T-cell (primary cell): ENCODE measurements at regions not wholly inside any gene's neighbourhood (a gene's known extent, or its start where the extent isn't known, plus 50 kb on each side); places are given as distances from the start of the nearest gene placed in this dataset.
A peak's percentile ranks its signal among the peaks of the same experiment; 100 is the strongest.

Source experiments
- ATAC-seq, 4 experiments: fragments of 200-7000 bp in 3 of 4; fragments of 150-1000 bp in 1 of 4; cut with Tn5 transposase; replicated peaks in 1 of 4; 1 replicate in 3 of 4; 2 replicates in 1 of 4; pipeline ENCODE4 v1.10.0; 2021; ENCODE audit warnings: moderate library complexity in 3 of 4, mild to moderate bottlenecking in 2 of 4, moderate number of reproducible peaks in 1 of 4
- CTCF ChIA-PET, 2 donors: fragments of 300-600 bp; sonication (Branson Sonifier 250); formaldehyde crosslinking; loops; one replicate each; lab custom pipeline; 2022; ENCODE audit warnings: antibody characterized with exemption in 2 of 2; lab: Charles Lee
- POLR2A ChIA-PET, 2 donors: fragments of 300-600 bp; sonication (Branson Sonifier 250); formaldehyde crosslinking; loops; one replicate each; lab custom pipeline; 2022; ENCODE audit warnings: antibody characterized with exemption in 2 of 2; lab: Charles Lee
- DNase-seq, 35 experiments: peaks; one replicate each; pipeline versions ENCODE4 v3.0.0 to v3.0.0-alpha.2; 2013 to 2023
- H3K27ac ChIP-seq: one replicate; pipeline ENCODE4 v1.5.1; 2013; ENCODE audit warnings: low read length
- H3K27me3 ChIP-seq, 2 experiments: replicated peaks in 1 of 2; 1 replicate in 1 of 2; 2 replicates in 1 of 2; pipeline versions ENCODE4 v1.6.1 to v1.7.0; 2013; ENCODE audit warnings: low read length in 1 of 2, mixed read lengths in 1 of 2; ENCODE audit not compliant: control insufficient read depth in 2 of 2, insufficient read depth in 2 of 2; ENCODE audit errors: extremely low read depth in 1 of 2
- H3K36me3 ChIP-seq, 2 donors: 1 replicate in 1 of 2; 2 replicates in 1 of 2; pipeline versions ENCODE4 v1.6.1 to v1.7.0; 2013; ENCODE audit warnings: low read length in 1 of 2; ENCODE audit not compliant: control insufficient read depth in 2 of 2, insufficient read depth in 1 of 2; ENCODE audit errors: extremely low read depth in 1 of 2
- H3K4me1 ChIP-seq, 2 experiments: 1 replicate in 1 of 2; 2 replicates in 1 of 2; pipeline versions ENCODE4 v1.6.1 to v1.7.0; 2013; ENCODE audit warnings: low read length in 2 of 2, mixed read lengths in 1 of 2; ENCODE audit not compliant: insufficient read depth in 2 of 2, control insufficient read depth in 1 of 2; ENCODE audit errors: extremely low read depth in 1 of 2
- H3K4me3 ChIP-seq, 2 donors: 1 replicate in 1 of 2; 2 replicates in 1 of 2; pipeline versions ENCODE4 v1.5.1 to v1.7.0; 2013; ENCODE audit warnings: mild to moderate bottlenecking in 2 of 2, low read length in 1 of 2, moderate library complexity in 1 of 2; ENCODE audit not compliant: control insufficient read depth in 1 of 2; ENCODE audit errors: extremely low read depth in 1 of 2
- H3K9me3 ChIP-seq: 2 replicates; pipeline ENCODE4 v1.7.0; 2013
- H3K27ac Mint-ChIP-seq, 2 donors: one replicate each; pipeline ENCODE4 v1.8.0; 2020 to 2021; ENCODE audit warnings: mild to moderate bottlenecking in 2 of 2, mixed read lengths in 2 of 2
- H3K27me3 Mint-ChIP-seq, 2 donors: one replicate each; pipeline ENCODE4 v1.8.0; 2021 to 2022; ENCODE audit warnings: mixed read lengths in 2 of 2
- H3K36me3 Mint-ChIP-seq: one replicate; pipeline ENCODE4 v1.8.0; 2021; ENCODE audit warnings: mixed read lengths
- H3K4me1 Mint-ChIP-seq, 3 donors: one replicate each; pipeline ENCODE4 v1.8.0; 2020 to 2022; ENCODE audit warnings: mixed read lengths in 3 of 3, mild to moderate bottlenecking in 1 of 3
- H3K4me3 Mint-ChIP-seq, 3 donors: one replicate each; pipeline ENCODE4 v1.8.0; 2020 to 2022; ENCODE audit warnings: mild to moderate bottlenecking in 3 of 3, mixed read lengths in 3 of 3, moderate library complexity in 3 of 3
- H3K9me3 Mint-ChIP-seq, 3 donors: one replicate each; pipeline ENCODE4 v1.8.0; 2020 to 2022; ENCODE audit warnings: mixed read lengths in 3 of 3
- WGBS: methylation state at CpG from one replicate; pipeline ENCODE4 v1.1.5; 2013; ENCODE audit warnings: missing lambda C conversion rate; ENCODE audit not compliant: insufficient coverage; 5-methylcytosine and 5-hydroxymethylcytosine counted together

- ATAC-seq (no peak), DNase-seq (no peak)
- 83% methylated on average over 1 of the region's 3 CpGs for WGBS
- H3K4me1 ChIP-seq: peaks cover 3 to 12% of the 10 kb centered on the region in 2 experiments
- peaks cover 18 to 23% (median 22%) of the 10 kb centered on the region in 3 donors for H3K4me1 Mint-ChIP-seq
- no peaks in the 10 kb centered on the region for H3K27me3 ChIP-seq
- no peaks in the 10 kb centered on the region for H3K36me3 ChIP-seq
- H3K27me3 Mint-ChIP-seq: no peaks in the 10 kb centered on the region
- CTCF ChIA-PET: no interaction called here
- no peak overlapping the region for H3K4me3 Mint-ChIP-seq
- H3K27ac ChIP-seq: no peak overlapping the region
- no peaks in the 10 kb centered on the region for H3K9me3 Mint-ChIP-seq
- no peak overlapping the region for H3K27ac Mint-ChIP-seq
- no peaks in the 10 kb centered on the region for H3K36me3 Mint-ChIP-seq
- H3K4me3 ChIP-seq: no peak overlapping the region
- POLR2A ChIA-PET: interaction anchor here in 1 of 2 donors (0.7 kb wide), 1 partner anchor 168 kb away, joined by 3 read pairs; no protein-coding TSS in a partner anchor
- no peaks in the 10 kb centered on the region for H3K9me3 ChIP-seq
These were observed 170.0 kb downstream of the PTEN start for GRCh38 chr10:88033385-88033784.

DNA sequence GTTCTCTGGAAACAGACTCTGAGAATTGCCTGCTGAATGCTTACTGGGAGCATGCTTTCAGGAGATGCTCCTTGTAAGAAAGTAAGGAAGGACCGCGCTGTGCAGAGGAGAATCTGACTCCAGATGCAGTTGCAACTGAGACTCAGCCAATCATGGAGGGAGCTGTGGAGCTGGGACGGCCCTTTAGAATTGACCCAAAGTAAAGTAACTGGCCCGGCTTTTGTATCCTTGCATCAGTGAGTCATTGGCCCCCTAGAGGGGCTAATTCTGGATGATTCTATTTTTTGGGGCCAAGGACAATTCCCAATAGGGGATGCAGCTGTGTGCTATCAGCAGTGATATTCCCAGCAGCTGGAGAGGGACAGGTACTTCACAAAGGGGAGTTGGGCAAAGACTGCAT lies 170.4 kb downstream of the PTEN start:
- POLR2A ChIA-PET: no interaction called here

DNA sequence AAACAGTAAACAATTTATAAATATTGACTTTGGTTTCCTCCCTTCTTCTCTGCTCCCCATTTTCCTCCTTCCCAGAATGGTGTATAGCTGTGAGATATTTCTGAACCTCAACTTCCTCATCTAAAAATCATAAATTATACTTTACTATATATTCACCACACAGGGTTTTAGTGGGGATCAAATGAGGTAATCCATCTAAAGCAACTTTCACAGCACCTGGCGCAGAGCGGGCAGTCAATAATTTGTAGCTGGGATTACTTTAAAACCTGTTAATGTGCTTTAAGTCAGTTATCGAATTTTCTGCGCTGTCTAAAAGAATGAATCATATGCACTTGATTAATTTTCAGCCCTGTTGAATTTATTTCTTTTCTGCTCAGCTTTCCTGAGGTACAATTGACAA lies 172.7 kb downstream of the PTEN start:
- Histone ChIP-seq H3K4me1 (peaks cover 3% of the 10 kb centered on the region in 2 experiments), H3K9me3 (no peaks in the 10 kb centered on the region), H3K27ac (no peak overlapping the region), H3K4me3 (no peak overlapping the region), H3K27me3 (no peaks in the 10 kb centered on the region), H3K36me3 (no peaks in the 10 kb centered on the region)
- Mint-ChIP-seq H3K27me3 (no peaks in the 10 kb centered on the region), H3K4me3 (no peak overlapping the region), H3K9me3 (no peaks in the 10 kb centered on the region), H3K36me3 (no peaks in the 10 kb centered on the region), H3K27ac (no peak overlapping the region), H3K4me1 (peaks cover 13 to 22% (median 14%) of the 10 kb centered on the region in 3 donors)
- WGBS: 70% methylated on average over 2 of the region's 4 CpGs
- ChIA-PET CTCF (no interaction called here), POLR2A (no interaction called here)
- DNase-seq (no peak), ATAC-seq (no peak)

More for the DNA sequence above, 170.4 kb downstream of the PTEN start:
- Histone ChIP-seq H3K27me3 (no peaks in the 10 kb centered on the region), H3K9me3 (no peaks in the 10 kb centered on the region), H3K4me1 (peaks cover 3 to 9% of the 10 kb centered on the region in 2 experiments), H3K36me3 (no peaks in the 10 kb centered on the region), H3K4me3 (no peak overlapping the region), H3K27ac (no peak overlapping the region)
- H3K27me3 Mint-ChIP-seq: no peaks in the 10 kb centered on the region
- DNase-seq: no peak
- no peaks in the 10 kb centered on the region for H3K36me3 Mint-ChIP-seq
- CTCF ChIA-PET: no interaction called here
- WGBS: 94% methylated on average over 4 of the region's 4 CpGs
- H3K27ac Mint-ChIP-seq: no peak overlapping the region
- ATAC-seq: no peak
- H3K9me3 Mint-ChIP-seq: no peaks in the 10 kb centered on the region
- H3K4me3 Mint-ChIP-seq: no peak overlapping the region
- peaks cover 15 to 23% (median 20%) of the 10 kb centered on the region in 3 donors for H3K4me1 Mint-ChIP-seq

- ChIA-PET CTCF (no interaction called here), POLR2A (no interaction called here)
- Mint-ChIP-seq H3K36me3 (no peaks in the 10 kb centered on the region), H3K4me1 (peaks cover 13 to 22% (median 14%) of the 10 kb centered on the region in 3 donors), H3K9me3 (no peaks in the 10 kb centered on the region), H3K27me3 (no peaks in the 10 kb centered on the region), H3K27ac (peak overlapping the region; percentile 24 to 75), H3K4me3 (no peak overlapping the region)
- H3K27ac ChIP-seq: no peak overlapping the region
- DNase-seq (peak in 1 of 35 experiments; percentile 15), ATAC-seq (peak in 2 of 4 experiments; percentile 54 to 57)
- H3K4me3 ChIP-seq: no peak overlapping the region
- H3K4me1 ChIP-seq: peaks cover 3% of the 10 kb centered on the region in 2 experiments
- 14% methylated on average over 1 of the region's 2 CpGs for WGBS
- no peaks in the 10 kb centered on the region for H3K9me3 ChIP-seq
- H3K36me3 ChIP-seq: no peaks in the 10 kb centered on the region
- H3K27me3 ChIP-seq: no peaks in the 10 kb centered on the region
These were observed 174.2 kb downstream of the PTEN start for GRCh38 chr10:88037623-88038022.

- Mint-ChIP-seq H3K4me3 (no peak overlapping the region), H3K27ac (peak overlapping the region in 1 of 2 donors; percentile 19), H3K27me3 (no peaks in the 10 kb centered on the region), H3K4me1 (peaks cover 13 to 28% (median 14%) of the 10 kb centered on the region in 3 donors), H3K36me3 (no peaks in the 10 kb centered on the region), H3K9me3 (no peaks in the 10 kb centered on the region)
- H3K4me1 ChIP-seq: peaks cover 3% of the 10 kb centered on the region in 2 experiments
- ChIA-PET POLR2A (no interaction called here), CTCF (no interaction called here)
- no peaks in the 10 kb centered on the region for H3K9me3 ChIP-seq
- no peaks in the 10 kb centered on the region for H3K36me3 ChIP-seq
- WGBS: 89% methylated on average over 3 of the region's 4 CpGs
- ATAC-seq: no peak
- no peak overlapping the region for H3K27ac ChIP-seq
- no peak overlapping the region for H3K4me3 ChIP-seq
- H3K27me3 ChIP-seq: peaks cover 0 to under 1% of the 10 kb centered on the region in 2 experiments
- no peak for DNase-seq
These were observed 174.8 kb downstream of the PTEN start for GRCh38 chr10:88038268-88038667.

DNA sequence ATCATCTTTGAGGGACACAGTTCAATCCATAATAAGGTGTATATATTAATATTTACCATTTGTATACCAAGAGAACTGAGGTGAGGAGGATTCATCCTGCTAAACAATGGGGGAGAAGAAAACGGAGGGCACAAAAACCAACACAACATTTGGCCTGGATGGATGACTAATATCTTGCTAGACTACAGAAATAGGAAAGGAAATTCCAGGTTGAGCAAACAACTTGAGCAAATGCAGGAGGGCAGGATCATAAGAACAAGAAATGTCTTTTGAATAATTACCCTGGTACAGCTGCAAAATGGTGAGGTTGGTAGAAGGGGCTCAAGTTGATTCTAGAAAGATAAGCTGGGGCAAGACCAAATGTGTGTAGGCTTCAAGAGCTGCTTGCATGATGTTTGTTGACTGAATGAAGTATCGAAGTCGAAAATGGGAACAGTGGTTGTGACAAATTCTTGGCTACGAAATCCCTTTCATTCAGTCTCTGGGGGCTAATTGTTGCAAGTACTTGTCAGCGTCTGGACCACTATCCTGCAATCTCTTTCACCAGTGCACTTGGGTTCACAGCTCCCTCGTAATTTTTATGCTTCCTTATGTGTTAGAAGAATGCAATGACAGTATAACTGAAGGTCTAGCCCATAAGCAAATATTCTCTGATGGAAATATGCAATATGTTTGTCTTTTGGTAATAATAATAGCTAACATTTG lies 176.2 kb downstream of the PTEN start:
- Histone ChIP-seq H3K36me3 (no peaks in the 10 kb centered on the region), H3K9me3 (no peaks in the 10 kb centered on the region), H3K27me3 (peaks cover 0 to 4% of the 10 kb centered on the region in 2 experiments), H3K4me1 (peaks cover 3% of the 10 kb centered on the region in 2 experiments), H3K4me3 (no peak overlapping the region), H3K27ac (no peak overlapping the region)
- no peaks in the 10 kb centered on the region for H3K27me3 Mint-ChIP-seq
- ChIA-PET CTCF (interaction anchor here in 1 of 2 donors (0.6 to 0.7 kb wide), 2 partner anchors 24 to 516 kb away, joined by 3 read pairs; no protein-coding TSS in a partner anchor), POLR2A (no interaction called here)
- peaks cover 13 to 30% (median 14%) of the 10 kb centered on the region in 3 donors for H3K4me1 Mint-ChIP-seq
- H3K36me3 Mint-ChIP-seq: no peaks in the 10 kb centered on the region
- DNase-seq (no peak), ATAC-seq (no peak)
- H3K27ac Mint-ChIP-seq: no peak overlapping the region
- WGBS: 100% methylated on average over 3 of the region's 6 CpGs
- H3K9me3 Mint-ChIP-seq: no peaks in the 10 kb centered on the region
- no peak overlapping the region for H3K4me3 Mint-ChIP-seq
